Neural cell (in vitro differentiated cells): ENCODE measurements at regions not wholly inside any gene's neighbourhood (a gene's known extent, or its start where the extent isn't known, plus 50 kb on each side); places are given as distances from the start of the nearest gene placed in this dataset.

Experiments
- H2AFZ ChIP-seq: fragments of 200-600, 300-800 bp; sonication (generic), shearing (Covaris generic); 2 replicates; pipeline ENCODE4 v1.6.0; 2014; ENCODE audit warnings: low read depth, mild to moderate bottlenecking, antibody characterized with exemption, low read length, moderate library complexity
- H3F3A ChIP-seq: fragments of 200-600 bp; shearing (Covaris generic); 2 replicates; pipeline ENCODE4 v1.6.1; 2016; ENCODE audit warnings: mild to moderate bottlenecking, moderate library complexity, mixed read lengths, antibody characterized with exemption, low read length; ENCODE audit not compliant: insufficient read depth, poor library complexity, severe bottlenecking
- H3K27ac ChIP-seq: fragments of 200-600, 300-800 bp; sonication (generic), shearing (Covaris generic); 2 replicates; pipeline ENCODE4 v1.5.1; 2014; ENCODE audit warnings: mild to moderate bottlenecking, low read length, moderate library complexity
- H3K27me3 ChIP-seq: fragments of 300-800, 200-600 bp; sonication (generic), shearing (Covaris generic); 2 replicates; pipeline ENCODE4 v1.6.0; 2014; ENCODE audit warnings: mild to moderate bottlenecking, low read depth, low read length, moderate library complexity; ENCODE audit not compliant: insufficient read depth
- H3K36me3 ChIP-seq: fragments of 300-800, 200-600 bp; sonication (generic), shearing (Covaris generic); 2 replicates; pipeline ENCODE4 v1.5.1; 2014; ENCODE audit warnings: mild to moderate bottlenecking, antibody characterized with exemption, low read length, moderate library complexity; ENCODE audit not compliant: insufficient read depth
- H3K4me2 ChIP-seq: fragments of 300-800, 200-600 bp; sonication (generic), shearing (Covaris generic); 2 replicates; pipeline ENCODE4 v1.6.0; 2014; ENCODE audit warnings: mild to moderate bottlenecking, low read length
- H3K4me3 ChIP-seq: fragments of 300-800, 200-600 bp; sonication (generic), shearing (Covaris generic); 2 replicates; pipeline ENCODE4 v1.5.1; 2014; ENCODE audit warnings: mild to moderate bottlenecking, low read length, moderate library complexity
- H3K79me2 ChIP-seq: fragments of 200-600 bp; shearing (Covaris generic); replicated peaks from 2 replicates; pipeline ENCODE4 v1.6.0; 2014; ENCODE audit warnings: mild to moderate bottlenecking, low read length, moderate library complexity; ENCODE audit not compliant: insufficient read depth
- H3K9ac ChIP-seq: fragments of 300-800, 200-600 bp; sonication (generic), shearing (Covaris generic); 2 replicates; pipeline ENCODE4 v1.6.1; 2016; ENCODE audit warnings: mild to moderate bottlenecking, low read length, mixed read lengths
- H3K9me2 ChIP-seq: fragments of 200-600 bp; shearing (Covaris generic); 2 replicates; pipeline ENCODE4 v1.6.1; 2016; ENCODE audit warnings: mild to moderate bottlenecking, low read length, mixed read lengths; ENCODE audit not compliant: insufficient read depth
- H3K9me3 ChIP-seq: fragments of 200-600, 300-800 bp; sonication (generic), shearing (Covaris generic); 2 replicates; pipeline ENCODE4 v1.6.1; 2016; ENCODE audit warnings: mild to moderate bottlenecking, mixed run types, low read length, moderate library complexity, mixed read lengths
- H4K20me1 ChIP-seq: fragments of 200-600 bp; shearing (Covaris generic); 2 replicates; pipeline ENCODE4 v1.6.1; 2016; ENCODE audit warnings: mild to moderate bottlenecking, mixed run types; ENCODE audit not compliant: insufficient read depth
- CTCF ChIP-seq: fragments of 450-650 bp; IDR thresholded peaks from 2 replicates; pipeline ENCODE4 v1.5.1; 2014; ENCODE audit warnings: antibody characterized with exemption, mild to moderate bottlenecking, moderate library complexity; ENCODE audit not compliant: poor library complexity, severe bottlenecking
- EP300 ChIP-seq: fragments of 450-650 bp; conservative IDR thresholded peaks from 2 replicates; pipeline ENCODE4 v1.6.1; 2014; ENCODE audit warnings: antibody characterized with exemption, mild to moderate bottlenecking, moderate library complexity; ENCODE audit not compliant: poor library complexity, severe bottlenecking
- EZH2 ChIP-seq: fragments of 200-600, 300-800 bp; shearing (Covaris generic), sonication (generic); IDR thresholded peaks from 2 replicates; pipeline ENCODE4 v1.6.1; 2014; ENCODE audit warnings: antibody characterized with exemption, low read length, borderline replicate concordance, mild to moderate bottlenecking; ENCODE audit not compliant: insufficient read depth, poor library complexity, severe bottlenecking
- MXI1 ChIP-seq: fragments of 450-650 bp; conservative IDR thresholded peaks from 2 replicates; pipeline ENCODE4 v1.6.1; 2014; ENCODE audit warnings: antibody characterized with exemption, mild to moderate bottlenecking; ENCODE audit not compliant: poor library complexity, severe bottlenecking
- POLR2AphosphoS5 ChIP-seq: IDR thresholded peaks from 2 replicates; pipeline ENCODE4 v1.6.1; 2012
- RAD21 ChIP-seq: fragments of 450-650 bp; conservative IDR thresholded peaks from 2 replicates; pipeline ENCODE4 v1.6.1; 2014; ENCODE audit warnings: antibody characterized with exemption, mild to moderate bottlenecking, moderate library complexity
- REST ChIP-seq: IDR thresholded peaks from 2 replicates; pipeline ENCODE4 v1.6.1; 2012; ENCODE audit warnings: borderline replicate concordance
- SMC3 ChIP-seq: fragments of 450-650 bp; conservative IDR thresholded peaks from 2 replicates; pipeline ENCODE4 v1.6.1; 2014; ENCODE audit warnings: antibody characterized with exemption, mild to moderate bottlenecking, moderate library complexity; ENCODE audit not compliant: poor library complexity
- TAF1 ChIP-seq: IDR thresholded peaks from 2 replicates; pipeline ENCODE4 v1.6.1; 2012; ENCODE audit warnings: low read depth

GRCh38 chr9:107211284-107211923 lies 71.7 kb upstream of the RAD23B start:
- H3K4me2 ChIP-seq, result no peak overlapping the region
- H3K9ac ChIP-seq, result no peak overlapping the region
- no peaks in the 10 kb centered on the region for H3K27me3 ChIP-seq
- H3K27ac ChIP-seq, result no peak overlapping the region
- H3F3A ChIP-seq, result no peaks in the 10 kb centered on the region
- no peaks in the 10 kb centered on the region for H3K9me3 ChIP-seq
- TF ChIP-seq TAF1 (no peak), MXI1 (no peak), RAD21 (no peak), POLR2AphosphoS5 (no peak), SMC3 (no peak), CTCF (no peak), EP300 (no peak), REST (no peak), EZH2 (no peak)
- H3K36me3 ChIP-seq, result no peaks in the 10 kb centered on the region
- no peaks in the 10 kb centered on the region for H3K79me2 ChIP-seq
- no peaks in the 10 kb centered on the region for H3K9me2 ChIP-seq
- H4K20me1 ChIP-seq, result no peaks in the 10 kb centered on the region
- no peak overlapping the region for H2AFZ ChIP-seq
- no peak overlapping the region for H3K4me3 ChIP-seq

- Histone ChIP-seq H3K4me2 (no peak overlapping the region), H3K27me3 (no peaks in the 10 kb centered on the region), H4K20me1 (no peaks in the 10 kb centered on the region), H3K9me2 (no peaks in the 10 kb centered on the region), H3K79me2 (no peaks in the 10 kb centered on the region), H3K9ac (no peak overlapping the region), H3K9me3 (no peaks in the 10 kb centered on the region), H3F3A (no peaks in the 10 kb centered on the region), H2AFZ (no peak overlapping the region), H3K36me3 (no peaks in the 10 kb centered on the region), H3K27ac (no peak overlapping the region), H3K4me3 (no peak overlapping the region)
- TF ChIP-seq CTCF (no peak), SMC3 (no peak), TAF1 (no peak), EZH2 (no peak), REST (no peak), MXI1 (no peak), RAD21 (no peak), EP300 (no peak), POLR2AphosphoS5 (no peak)
These were observed 70.5 kb upstream of the RAD23B start for GRCh38 chr9:107212613-107213012.
